SW 1271 (cell line): ENCODE measurements at regions not wholly inside any gene's neighbourhood (a gene's known extent, or its start where the extent isn't known, plus 50 kb on each side); places are given as distances from the start of the nearest gene placed in this dataset.
"Not testable (repeated sequence)": the region's sequence is repeated elsewhere in the genome, so short reads cannot be mapped to it uniquely, and the experiment has no call there.

Experiments
- DNase-seq, 2 experiments: peaks; one replicate each; lab custom pipeline; 2025; lab: John Stamatoyannopoulos, UW

DNA sequence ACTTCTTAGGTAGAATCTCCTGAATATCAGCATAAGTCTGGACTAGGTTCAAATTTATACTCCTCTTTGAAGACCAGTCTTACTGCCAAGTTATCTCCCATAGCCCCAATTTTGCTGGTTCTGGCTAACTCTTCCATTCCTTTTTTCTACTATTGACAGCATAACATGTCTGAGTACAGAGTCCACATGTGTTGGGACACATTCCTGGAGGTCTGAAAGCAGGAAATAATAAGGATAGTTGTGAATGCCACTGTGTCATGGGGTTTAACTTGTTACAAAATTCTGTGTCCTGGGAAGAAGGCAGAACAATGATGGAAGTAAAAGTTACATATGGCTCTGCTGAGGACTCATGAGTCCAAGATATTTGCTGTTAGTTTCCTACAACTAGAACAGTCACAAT, 57.4 kb upstream of the ZBTB20 start:
- no peak for DNase-seq

DNA sequence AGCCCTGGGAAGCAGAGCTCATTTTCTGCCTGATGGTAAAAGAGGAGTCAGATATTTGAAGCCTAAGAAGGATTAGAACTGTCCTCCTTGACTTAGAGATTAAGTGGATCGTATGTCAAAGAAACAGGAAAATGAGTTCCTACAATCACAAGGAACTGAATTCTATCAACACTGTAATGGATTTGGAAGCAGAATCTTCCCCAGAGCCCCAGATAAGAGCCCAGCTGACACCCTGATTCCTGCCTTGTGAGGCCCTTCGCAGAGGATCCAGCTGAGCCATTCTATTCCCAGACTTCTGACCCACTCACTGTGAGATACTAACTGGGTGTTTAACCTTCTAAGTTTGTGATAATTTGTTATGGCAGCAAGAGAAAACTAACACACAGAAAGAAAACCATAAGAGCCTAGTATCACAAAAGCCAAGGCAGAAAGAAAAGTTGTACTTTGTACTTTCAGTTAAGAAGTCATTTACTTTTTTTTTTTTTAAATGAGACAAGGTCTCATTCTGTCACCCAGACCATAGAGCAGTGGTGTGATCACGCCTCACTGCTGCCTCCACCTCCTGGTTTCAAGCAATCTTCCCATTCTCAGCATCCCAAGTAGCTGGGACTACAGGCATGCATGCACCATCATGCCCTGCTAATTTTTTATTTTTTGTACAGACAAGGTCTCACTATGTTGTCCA, 61.1 kb upstream of the ZBTB20 start:
- no peak for DNase-seq

DNA sequence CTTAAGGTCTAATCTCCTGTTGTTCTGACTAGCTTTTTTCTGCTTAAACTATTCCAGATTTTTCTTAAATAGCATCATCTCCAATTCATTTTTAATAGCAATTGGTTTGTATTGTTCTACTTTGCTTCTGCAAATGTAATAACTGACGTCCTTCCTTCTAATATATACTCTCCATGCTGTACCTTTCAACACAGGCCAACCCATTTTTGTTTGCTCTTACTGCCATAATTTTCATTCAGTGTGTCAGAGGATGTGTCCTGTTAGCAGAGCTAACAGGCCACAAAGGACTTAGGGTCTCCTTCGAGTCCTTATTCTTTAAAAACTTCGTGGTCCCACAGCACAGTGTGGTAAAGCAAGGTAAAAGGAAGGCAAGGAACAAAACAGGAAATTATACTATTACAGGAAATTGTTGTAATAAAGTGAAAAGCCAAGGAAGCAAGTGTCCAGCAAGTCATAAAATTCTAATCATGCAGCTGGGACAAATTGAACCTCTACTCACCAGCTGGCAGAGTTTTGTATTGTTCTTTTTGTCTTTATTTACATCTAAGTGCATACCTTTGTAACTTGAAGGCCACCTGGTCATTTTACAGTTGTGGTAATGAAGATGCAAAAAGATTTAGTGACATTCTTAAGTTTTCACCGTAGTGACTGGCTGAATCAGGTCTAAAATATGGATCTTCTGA, 64.9 kb upstream of the ZBTB20 start:
- DNase-seq = no peak

DNA sequence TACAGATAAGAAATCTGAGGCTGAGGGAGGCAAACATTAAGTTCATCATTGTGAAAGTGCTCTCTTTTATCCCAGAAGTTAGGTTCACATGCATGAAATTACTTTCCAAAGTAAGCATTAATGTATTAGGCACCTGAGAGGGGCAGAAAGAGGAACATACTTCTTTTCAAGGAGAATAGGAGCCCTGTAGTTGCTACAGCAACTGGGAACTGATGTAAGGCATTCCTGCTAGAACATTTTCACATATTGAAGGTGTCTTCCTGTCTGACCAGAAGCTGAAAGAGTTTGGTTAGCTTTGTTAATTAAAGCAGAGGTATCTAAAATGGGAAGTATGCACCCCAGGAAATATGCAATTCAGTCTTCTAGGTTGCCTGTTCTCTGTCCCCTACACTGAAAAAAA, 65.5 kb upstream of the ZBTB20 start:
- no peak for DNase-seq

DNA sequence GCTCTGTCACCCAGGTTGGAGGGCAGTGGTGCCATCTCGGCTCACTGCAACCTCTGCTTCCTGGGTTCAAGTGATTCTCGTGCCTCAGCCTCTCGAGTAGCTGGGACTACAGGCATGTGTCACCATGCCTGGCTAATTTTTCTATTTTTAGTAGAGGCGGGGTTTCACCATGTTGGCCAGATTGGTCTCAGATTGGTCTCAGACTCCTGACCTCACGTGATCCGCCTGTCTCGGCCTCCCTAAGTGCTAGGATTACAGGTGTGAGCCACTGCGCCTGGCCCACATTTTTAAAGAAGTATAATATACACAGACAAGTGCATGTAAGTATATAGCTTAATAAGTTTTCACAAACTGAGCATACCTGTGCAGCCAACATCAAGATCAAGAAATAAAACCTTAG, 66.0 kb upstream of the ZBTB20 start:
- DNase-seq = not testable (repeated sequence)

DNA sequence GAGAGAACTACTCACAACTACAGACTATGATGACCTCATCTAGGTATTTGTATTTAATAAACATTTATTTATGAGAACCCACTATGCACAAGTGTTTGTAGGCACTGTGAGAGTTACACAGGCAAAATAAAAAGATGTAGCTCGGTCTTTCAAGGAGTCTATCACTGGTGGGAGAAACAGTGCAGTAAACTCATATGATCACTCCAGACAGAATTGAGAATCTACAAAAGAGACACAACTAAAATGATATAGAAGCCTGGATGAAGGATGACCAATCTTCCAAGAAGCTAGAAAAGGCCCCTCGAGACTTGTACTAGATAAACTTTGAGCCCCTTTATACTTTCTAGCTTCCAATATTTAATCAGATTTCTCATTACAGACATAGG, 70.2 kb upstream of the ZBTB20 start:
- DNase-seq = no peak

DNA sequence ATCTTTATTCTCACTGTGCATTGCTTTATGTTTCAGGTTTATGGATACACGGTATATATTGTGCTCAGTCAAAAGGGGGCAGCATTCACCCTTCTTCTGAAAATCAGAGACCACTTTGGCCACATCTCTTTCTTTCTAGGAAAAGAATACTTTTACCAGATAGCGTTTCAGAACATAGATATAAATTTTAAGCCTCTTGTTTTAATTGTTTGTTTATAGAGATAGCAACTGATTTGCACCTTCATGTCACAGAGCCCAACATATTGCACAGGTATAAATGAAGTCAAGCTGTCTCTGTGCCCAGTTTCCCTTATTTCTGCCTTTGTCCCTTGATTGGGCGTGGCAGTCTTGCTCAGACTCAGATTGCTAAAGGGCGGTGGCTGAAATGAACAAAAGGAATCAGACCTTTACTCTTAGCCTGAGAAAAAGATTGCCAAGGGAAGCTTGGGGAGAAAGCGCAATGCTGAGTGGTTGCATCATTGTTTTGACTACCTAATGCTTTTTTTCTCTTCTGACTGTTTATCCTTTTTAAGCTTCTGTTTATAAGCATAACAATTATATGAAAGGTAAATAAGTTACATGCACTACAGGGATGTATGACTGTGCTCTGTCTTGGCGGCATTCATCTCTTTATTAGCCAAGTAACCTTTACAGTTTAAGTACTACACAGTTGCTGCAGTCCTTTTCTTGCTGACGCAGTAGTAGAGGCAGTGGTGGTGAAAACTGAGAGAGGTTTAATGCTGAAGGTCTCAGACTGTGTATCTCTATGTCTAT, 70.8 kb upstream of the ZBTB20 start:
- peak in 1 of 2 experiments; percentile 76 for DNase-seq

DNA sequence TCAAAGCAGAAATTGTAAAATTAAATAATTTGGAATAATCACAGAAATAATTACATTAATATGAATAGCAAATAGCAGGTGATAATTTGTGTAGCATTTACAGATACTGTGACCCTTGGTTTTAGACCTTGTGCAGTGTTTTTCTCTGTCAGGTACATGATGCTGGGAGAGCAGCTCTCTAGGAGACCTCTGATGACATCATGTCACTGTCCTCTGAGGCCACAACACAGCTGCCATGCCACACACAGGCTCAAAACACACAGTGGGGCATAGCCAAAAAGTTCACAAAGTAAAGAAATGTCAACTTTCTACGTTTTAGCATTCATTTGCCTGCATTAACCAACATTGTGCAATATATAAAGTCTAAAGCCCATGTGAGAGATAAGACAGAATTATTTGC, 71.8 kb upstream of the ZBTB20 start:
- no peak for DNase-seq

DNA sequence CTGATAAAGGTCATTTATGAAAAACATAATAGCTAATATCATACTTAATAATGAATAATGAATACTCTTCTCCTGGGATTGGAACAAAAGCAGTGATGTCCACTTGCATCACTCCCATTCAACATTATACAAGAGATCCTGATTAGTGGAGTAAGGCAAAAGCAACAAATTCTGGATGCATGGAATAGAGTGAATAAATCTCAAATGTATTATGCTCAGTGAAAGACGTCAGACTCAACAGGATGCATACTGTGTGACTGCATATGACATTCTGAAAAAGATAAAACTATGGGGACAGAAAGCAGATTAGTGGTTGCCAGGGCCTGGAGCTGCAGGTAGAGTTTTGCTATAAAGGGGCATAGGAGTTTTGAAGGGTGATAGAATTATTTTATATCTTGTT, 77.6 kb upstream of the ZBTB20 start:
- DNase-seq = no peak

DNA sequence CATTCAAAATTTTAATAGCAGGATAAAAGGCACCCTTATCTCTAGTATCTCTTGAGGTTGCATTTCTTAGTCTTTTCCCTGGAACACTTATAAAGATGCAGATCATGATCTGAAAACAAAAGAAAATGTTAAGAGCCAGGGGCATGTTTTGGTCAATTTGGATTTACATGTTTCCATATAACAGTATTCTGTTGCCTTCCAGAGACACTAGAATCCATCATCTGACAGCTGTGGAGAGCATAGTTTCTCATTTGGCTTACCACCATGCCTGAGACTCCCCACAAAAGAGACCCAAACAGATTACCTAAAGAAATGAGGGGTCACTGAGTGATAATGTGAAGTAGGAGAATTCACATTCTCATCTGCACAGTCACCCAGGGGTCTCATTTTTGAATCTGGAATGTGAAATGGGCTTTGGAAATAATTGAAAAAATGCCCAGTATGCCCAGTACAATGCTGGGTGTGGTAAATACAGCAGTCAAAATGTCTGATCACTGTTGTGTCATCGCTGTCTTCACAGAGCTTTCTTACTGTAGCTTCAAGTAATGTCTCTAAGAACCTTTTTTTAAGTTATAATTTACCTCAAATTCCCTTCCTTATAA, 79.9 kb upstream of the ZBTB20 start:
- no peak for DNase-seq

DNA sequence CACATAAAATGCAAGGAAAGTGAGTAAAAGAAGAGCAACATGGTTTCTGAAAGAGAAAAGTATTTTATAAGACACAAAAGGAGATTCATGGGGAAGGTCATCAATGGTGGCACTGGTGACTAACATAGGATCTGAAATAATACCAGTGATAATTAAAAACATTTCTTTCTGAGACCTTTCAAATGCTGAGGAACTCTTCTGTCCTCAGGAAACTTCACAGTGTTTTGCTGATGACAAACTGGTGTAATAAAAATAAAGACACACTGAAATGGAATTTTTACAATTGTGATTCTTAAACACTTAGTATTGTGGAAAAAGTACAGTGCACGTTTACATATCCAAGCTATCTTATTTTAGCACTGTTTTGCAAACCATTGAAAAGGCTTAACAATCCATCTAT, 80.4 kb upstream of the ZBTB20 start:
- no peak for DNase-seq

DNA sequence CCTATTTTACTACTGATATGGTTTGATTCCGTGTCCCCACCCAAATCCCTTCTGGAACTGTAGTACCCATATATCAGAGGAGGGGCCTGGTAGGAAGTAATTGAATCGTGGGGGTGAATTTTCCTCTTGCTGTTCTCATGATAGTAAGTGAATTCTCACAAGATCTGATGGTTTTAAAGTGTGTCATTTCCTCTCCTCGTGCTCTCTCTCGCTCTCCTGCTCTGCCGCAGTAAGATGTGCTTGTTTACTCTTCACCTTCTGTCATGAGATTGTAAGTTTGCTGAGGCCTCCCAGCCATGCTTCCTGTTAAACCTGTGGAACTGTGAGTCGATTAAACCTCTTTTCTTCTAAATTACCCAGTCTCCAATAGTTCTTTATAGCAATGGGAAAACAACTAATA, 81.2 kb upstream of the ZBTB20 start:
- DNase-seq = no peak

DNA sequence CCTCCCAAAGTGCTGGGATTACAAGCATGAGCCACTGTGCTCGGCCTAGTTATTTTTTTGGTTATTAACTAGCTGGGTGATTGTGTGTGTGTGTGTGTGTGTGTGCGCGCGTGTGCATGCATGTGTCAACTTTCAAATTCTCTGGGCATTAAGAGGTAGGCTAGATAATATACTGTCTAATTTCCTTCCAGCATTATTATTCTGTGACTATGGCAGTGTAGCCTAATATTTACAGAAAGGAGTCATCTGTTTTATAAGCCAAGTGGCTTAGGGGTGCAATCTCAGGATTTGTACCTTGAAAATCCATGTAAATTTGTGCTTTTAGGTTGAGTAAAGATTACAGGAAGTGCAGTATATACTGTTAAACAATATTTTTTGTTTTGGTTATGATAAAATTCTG, 85.1 kb upstream of the ZBTB20 start:
- DNase-seq = no peak

DNA sequence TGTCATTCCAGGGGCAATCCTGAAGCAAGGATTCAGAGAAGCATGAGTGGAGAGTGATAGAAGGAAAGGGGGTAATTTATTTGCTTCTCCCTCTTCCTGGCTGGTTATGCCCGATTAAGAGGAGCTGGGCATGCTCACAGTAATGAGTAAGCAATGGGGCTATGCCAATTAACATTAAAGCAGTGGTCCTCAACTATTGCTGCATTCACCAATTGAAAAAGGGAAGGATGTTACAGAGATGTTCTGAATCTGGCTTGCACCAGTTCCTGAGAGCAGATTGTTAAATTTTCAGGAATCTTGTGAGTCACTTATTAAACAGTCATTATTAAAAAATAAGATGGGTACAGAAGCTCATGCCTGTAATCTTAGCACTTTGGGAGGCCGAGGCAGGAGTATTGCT, 85.9 kb upstream of the ZBTB20 start:
- no peak for DNase-seq

DNA sequence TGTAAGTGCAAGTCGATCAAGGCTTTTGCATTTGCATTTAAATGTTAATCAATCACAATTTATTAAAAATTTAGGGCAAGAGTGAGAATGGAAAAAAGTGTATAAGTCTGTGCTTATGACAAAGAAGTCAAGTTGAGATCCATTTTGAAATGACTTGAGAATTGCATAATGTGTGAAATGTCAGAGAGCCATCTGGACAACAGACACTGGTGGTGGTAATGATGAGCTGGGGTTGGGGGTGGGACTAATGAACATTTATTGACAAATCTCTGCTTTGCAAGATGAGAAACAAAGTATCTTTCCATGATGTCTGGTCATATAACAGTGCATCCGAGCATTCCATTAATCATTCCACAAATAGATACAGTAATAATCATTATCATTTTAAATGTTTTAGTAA, 89.4 kb upstream of the ZBTB20 start:
- DNase-seq = no peak

DNA sequence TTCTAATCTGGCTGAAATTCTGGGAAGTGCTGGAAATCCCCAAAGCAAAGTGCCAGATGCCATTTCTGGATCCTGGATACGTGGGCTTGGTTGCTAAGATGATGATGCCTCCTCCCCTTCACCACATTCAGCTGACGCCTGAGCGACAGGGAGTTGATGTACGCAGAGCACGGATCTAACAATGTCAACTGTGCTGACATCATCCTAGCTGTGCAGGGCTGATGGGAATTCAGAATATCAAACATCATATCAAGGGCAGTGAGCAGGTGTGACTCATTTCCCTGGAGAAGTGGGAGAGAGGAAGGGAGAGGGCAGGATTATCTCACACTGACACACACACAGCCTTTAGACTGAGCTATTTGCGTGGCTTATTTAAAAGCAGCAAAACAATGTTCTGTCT, 92.6 kb upstream of the ZBTB20 start:
- DNase-seq = peak; percentile 92 to 98

DNA sequence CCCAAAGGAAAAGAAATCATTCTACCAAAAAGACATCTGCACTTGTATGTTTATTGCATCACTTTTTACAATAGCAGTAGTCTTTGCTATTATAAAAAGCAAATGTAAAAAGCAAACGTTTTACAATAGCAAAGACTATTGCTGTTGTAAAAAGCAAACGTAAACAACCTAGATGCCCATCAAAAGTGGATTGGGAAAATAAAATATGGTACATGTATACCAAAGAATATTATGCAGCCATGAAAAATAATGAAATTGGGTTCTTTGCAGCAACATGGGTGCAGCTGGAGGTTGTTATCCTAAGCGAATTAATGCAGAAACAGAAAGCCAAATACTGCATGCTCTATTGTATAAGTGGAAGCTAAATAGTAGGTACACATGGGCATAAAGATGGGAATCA, 97.3 kb upstream of the ZBTB20 start:
- DNase-seq = no peak

DNA sequence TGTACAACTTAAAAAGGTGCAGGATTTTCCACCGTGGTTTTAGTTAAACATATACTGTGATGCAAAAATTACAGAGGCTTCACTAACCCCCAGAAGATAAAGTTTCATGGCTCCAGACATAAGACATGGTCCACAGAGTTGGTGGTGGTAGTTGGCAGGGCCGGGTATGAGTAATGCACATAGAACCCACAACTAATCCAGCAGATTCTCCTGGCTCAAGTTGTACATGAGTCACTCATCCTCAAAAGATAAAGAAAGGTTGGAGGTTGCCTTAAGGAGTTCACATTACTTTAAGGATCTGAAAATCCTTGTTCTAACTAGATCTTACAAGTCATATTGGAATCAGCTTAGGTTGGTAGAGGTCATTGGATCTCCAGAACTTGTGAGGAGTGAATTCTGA, 98.3 kb upstream of the ZBTB20 start:
- DNase-seq = peak; percentile 69 to 86

DNA sequence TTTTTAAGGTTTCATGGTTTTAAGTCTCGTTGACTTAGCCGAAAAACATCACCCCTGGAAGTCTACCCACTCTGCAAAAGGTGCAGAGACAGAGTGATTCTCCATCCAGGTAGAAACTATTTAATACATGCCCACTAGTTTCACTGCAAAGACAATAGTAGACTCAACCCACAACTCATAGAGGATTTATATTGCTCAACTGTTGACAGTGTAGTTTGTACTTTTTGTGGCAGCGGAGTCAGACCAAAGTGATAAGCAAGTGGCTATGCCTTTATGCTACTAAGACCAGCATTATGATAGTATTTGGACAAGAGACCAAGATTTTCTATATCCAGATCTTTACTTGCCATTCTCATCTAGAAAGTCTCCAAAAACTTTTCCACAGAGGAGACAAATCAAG, 98.8 kb upstream of the ZBTB20 start:
- DNase-seq = no peak

DNA sequence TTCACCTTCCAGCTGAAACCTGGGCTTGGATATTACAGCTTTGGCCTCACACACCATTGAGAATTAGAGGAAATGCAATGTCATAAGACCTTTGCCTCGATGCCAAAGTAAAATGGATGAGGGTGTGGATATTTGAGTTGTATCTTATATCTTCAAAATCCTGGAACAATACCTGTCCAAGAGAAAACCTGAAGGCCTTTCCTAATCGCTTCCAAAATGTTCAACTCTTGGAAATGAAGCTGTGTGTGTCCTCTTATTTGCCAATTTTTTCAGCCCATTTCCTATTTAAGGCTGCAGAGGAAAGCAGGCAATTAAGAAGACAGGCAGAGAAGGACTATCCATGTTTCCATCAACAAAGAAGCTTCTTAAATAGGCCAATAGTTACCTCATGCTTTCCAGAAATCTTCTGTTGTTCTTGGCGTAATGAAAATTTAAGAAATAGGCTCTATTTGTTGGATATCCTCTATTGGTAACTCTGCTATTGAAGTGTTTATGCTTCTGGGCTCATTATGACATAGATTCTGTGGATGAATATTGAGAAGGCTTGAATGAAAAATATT, 99.5 kb upstream of the ZBTB20 start:
- DNase-seq = no peak

DNA sequence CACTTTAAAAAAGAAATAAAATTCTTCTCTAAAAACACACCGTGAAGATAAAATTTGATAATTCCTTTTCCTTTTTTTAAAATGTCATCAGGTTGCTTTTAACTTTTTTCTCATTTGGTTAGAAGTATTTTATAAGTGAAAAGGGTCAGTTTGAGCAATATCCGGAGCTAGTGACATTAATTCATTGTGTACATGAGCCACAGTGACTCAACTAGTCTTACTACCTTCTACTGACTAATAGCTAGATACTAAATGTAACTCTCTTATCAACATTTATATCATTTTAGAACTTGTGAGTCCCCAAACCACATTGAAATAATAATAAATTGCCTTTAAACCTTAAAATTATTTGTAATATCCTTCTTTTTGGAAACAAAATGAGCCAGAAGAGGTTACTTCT, 101.2 kb upstream of the ZBTB20 start:
- no peak for DNase-seq

DNA sequence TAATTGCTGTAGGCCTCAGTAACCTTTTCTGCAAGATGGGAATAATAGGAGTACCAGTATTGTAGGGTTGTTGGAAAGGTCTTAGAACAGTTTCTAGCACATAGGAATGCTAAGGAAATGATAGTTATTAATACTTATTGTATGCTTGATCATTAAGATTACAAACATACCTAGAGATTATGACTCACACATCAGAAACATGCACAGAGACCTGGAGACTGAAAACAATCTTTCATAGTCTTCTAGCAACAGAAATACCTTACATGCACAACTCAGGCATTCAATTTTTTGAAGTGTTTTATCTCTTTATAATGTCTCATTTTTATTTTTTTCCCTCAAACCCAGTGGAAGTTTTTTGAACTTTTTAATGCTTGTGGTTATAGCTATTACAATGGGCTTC, 104.4 kb upstream of the ZBTB20 start:
- no peak for DNase-seq

DNA sequence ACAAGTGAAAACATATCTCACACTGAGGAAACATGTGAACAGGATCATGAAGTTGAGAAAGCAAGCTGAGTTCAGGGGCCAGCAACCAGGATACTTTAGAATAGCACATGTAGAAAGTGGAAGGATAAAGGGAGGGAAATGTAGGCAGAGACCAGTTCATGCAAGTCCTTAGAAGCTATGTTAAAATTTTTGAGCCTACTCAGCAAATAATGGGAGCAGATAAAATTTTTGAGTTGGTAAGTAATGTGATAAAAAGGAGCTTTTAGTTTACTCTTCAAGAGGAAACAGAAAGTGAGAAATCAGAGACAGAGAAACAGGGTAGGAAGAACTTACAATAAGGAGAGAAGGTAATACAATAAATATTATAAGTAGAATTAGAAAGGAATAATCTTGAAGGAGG, 105.6 kb upstream of the ZBTB20 start:
- DNase-seq = no peak
